ENCODE measurements at regions not wholly inside any gene's neighbourhood (a gene's known extent, or its start where the extent isn't known, plus 50 kb on each side); places are given as distances from the start of the nearest gene placed in this dataset.
A peak's percentile ranks its signal among the peaks of the same experiment; 100 is the strongest.

- DNase-seq (ENCODE audit: low read depth, low spot score) = no peak
These were observed 145.6 kb downstream of the NSG2 start for GRCh38 chr5:174191076-174191475.

DNA sequence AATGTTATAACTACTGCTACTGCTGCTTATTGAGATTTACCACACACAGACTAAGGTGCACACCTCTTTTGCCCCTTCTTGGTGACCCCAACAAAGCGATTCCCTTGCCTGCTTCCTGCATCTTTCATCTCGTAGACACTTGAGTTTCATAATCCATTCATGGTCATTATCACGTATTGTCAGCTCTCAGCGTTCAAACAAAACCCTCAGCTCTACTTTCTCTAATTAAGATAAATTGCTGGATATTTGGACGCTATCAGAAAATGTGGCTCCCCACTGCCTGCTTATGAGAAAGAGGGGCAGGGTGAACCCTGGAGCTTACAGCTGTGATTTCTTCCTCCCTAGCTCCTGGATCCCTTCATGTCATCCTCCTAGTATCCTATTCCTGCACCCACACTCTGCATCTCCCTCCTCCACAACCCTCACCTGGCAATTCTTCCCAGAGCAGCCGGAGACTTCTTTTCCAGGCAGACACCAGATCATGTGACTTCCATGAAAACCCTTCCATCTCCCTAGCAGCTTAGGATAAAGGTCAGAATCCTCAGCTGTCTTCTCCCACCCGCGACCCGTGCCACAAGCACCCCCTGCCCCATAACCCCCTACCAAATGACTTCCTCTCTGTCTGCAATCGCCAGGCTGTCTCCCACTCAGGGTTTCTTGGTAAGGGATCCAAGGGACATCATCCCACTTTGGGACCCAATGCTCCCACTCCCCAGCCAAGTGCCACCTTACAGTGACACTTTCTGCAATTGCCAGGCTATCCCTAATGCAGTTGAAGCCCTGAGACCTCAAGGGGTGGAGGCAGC is 146.5 kb downstream of the NSG2 start:
- no peak for DNase-seq (ENCODE audit: low read depth, low spot score)

DNA sequence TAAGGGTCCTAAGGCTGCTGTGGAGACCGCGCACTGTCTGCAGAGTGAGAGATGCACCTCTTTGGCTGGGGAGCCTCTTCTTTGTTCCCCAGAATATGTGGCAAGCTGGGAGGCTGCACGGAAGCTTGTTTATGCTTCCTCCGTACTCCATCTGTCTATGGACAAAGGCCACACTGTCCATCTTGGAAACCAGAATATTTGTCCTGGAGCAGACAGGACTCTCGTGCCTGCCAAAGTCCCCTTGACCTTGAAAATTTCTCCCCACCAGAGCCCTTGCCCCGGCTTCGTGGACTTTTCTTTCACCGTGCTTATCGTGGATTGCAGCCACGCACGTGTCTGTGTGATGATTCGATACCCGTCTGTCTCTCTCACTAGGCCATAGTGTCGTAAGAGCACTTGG is 147.4 kb downstream of the NSG2 start:
- no peak for DNase-seq (ENCODE audit: low read depth, low spot score)

DNA sequence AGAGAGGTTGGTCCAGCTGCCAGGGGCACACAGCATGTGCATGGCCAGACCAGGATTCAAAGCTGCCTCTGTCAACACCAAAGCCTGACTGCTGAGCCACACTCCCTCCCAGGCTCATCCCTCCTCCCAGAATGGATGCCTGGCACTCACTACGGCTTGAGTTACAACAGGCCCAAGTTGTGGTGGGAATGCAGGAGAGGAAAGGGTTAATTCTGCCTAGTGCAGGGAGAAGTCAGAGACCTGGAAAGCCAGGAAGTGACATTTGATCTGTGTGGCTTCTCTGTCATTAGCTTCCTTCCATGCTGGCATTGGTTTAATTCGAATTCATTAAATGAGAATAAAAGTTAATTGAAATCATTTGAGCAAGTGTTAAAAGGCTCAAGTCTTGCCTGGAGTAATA is 150.0 kb downstream of the NSG2 start:
- no peak for DNase-seq (ENCODE audit: low read depth, low spot score)

DNA sequence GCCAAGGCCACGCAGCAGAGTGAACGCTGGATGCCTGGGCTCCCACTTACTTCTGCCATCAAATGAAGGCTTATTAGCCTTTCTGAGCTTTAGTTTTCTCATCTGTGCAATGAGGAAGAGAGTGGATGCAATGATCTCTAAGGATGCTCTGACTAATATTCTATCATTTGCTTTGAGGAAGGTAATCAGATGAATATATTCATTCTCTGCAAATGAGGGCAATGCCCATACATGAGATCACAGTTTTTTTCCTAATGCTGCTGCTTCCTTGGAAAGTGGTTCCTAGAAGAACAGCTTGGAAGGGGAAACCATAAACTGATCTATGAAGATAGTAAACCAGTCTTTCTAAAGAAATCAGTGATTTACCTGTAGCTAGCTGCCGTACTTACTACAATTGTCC is 152.4 kb downstream of the NSG2 start:
- DNase-seq (ENCODE audit: low read depth, low spot score) = no peak

- no peak for DNase-seq (ENCODE audit: low read depth, low spot score)
These were observed 153.0 kb downstream of the NSG2 start for GRCh38 chr5:174198541-174198940.

GRCh38 chr5:174202996-174203395 is 157.5 kb downstream of the NSG2 start:
- no peak for DNase-seq (ENCODE audit: low read depth, low spot score)

GRCh38 chr5:174204535-174205313 is 159.2 kb downstream of the NSG2 start:
- no peak for DNase-seq (ENCODE audit: low read depth, low spot score)

DNA sequence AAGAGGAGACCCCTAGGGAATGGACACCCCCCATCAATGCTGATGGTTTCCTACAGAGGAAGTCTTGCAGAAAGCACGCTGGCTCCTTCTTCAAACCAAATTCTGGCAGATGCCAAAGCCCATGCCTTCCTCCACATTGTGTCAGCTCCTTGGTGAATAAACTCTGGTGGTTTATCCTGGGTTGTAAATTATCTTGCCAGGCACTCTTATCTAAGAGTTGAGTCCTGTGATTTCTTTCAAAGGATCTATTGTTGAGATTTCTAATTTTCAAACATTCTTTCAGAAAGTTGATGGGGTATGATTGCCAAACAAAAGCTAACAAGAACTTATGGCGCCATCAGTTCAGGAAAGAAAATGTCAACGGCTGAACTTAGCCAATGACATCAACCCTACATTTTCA is 160.4 kb downstream of the NSG2 start:
- no peak for DNase-seq (ENCODE audit: low read depth, low spot score)

GRCh38 chr5:174210596-174211276 is 165.2 kb downstream of the NSG2 start:
- DNase-seq (ENCODE audit: low read depth, low spot score) = no peak

- no peak for DNase-seq (ENCODE audit: low read depth, low spot score)
These were observed 165.7 kb downstream of the NSG2 start for GRCh38 chr5:174211277-174211626.

- DNase-seq (ENCODE audit: low read depth, low spot score) = no peak
These were observed 172.0 kb downstream of the NSG2 start for GRCh38 chr5:174217527-174217926.

DNA sequence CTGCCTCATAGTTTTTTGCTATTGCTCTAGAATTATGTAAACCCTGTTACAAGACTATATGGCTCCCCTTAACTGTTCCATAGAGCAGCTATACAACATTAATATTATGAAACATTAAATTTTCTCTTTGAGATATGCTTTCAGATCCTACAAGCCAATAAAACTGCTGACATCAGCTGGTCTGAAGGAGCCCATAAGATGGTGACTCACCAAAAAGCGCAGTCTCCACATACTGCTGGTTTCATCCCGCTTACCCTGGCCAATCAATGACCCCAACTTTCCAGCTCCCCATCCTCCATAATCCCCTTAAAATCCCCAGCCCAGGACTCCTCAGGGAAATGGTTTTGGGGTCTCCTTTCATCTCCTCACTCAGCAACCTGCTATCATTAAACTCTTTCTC is 172.7 kb downstream of the NSG2 start:
- no peak for DNase-seq (ENCODE audit: low read depth, low spot score)

GRCh38 chr5:174220417-174220816 is 174.9 kb downstream of the NSG2 start:
- no peak for DNase-seq (ENCODE audit: low read depth, low spot score)

DNA sequence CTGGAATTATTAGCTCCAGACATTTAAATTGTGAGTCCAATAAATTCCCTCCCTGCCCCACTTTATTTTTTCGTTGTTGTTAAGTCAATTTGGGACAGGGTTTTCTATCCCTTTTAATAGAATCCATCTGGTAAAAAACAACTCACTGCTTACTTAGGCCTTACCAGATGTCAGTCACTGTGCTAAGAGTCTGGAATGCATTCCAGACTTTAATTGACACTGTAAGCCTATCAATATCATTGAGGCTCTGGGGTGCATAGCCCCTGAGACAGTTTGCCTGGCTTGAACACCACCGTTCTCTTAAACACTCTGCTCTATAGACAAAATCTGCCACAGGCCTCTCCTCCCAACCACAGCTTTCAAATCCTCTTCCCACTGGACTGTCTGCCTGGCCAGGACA is 175.9 kb downstream of the NSG2 start:
- DNase-seq (ENCODE audit: low read depth, low spot score) = no peak

GRCh38 chr5:174221946-174222345 is 176.4 kb downstream of the NSG2 start:
- DNase-seq (ENCODE audit: low read depth, low spot score) = no peak

- DNase-seq (ENCODE audit: low read depth, low spot score) = no peak
These were observed 177.4 kb downstream of the NSG2 start for GRCh38 chr5:174222891-174223290.

- DNase-seq (ENCODE audit: low read depth, low spot score) = no peak
These were observed 177.8 kb downstream of the NSG2 start for GRCh38 chr5:174223355-174223754.

DNA sequence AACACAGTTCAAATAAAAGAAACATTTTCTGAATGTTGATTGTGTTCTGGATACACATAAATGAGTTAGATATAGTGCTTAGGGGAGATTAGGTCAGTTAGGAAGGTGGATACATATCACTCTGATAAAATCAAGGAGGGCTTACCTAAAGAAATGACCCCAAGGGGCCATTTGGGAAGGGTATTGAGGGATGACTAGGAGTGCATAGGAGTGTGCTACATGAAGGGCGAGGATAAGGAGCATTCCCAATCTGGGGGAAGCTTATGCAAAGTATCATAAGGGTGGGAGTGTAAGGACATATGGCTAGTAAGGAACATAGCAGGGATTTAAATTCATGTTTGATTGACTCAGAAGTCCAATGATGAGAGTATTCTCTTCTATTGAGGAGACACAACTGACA is 183.6 kb downstream of the NSG2 start:
- DNase-seq (ENCODE audit: low read depth, low spot score) = no peak

DNA sequence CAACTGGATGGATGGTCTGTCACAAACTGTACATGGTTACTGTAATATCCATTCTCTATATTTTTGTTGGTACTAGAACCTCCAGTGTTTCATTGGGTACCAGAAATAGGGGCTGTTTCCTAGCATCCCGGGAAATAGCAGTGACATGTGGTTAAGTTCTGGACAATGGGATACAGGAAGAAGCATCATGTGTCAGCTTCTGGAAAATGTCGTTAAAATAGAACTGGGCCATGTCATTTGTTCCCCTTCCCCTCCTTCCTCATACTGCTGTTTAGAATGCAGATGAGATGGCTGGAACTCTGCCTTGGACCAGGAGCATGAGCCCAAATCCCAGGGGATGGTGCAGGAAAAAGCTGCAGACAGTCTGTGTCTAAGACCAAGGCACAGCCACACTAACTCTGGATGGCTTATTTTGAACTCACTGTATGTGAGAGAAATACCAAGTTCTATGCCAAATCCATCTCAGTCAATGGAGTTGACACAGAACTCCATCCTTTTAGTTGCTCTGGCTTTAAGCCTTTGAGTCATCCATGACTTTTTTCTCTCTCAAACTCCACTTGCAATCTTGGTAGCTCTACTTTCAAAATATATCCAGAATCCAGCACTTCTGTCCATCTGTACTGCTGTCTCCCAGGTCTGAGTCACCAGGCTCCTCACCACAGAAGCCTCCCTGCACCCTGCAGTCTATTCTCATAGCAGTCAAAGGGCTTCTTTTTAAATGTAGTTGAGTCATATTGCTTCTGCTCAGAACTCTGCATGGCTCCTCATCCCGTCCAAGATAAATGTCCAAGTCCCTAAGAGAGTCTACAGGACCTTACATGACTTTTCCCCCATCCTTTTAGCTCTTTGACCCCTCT is 184.2 kb downstream of the NSG2 start:
- peak; percentile 51 for DNase-seq (ENCODE audit: low read depth, low spot score)

- DNase-seq (ENCODE audit: low read depth, low spot score) = no peak
These were observed 186.5 kb downstream of the NSG2 start for GRCh38 chr5:174231956-174232487.
